ENCODE measurements at regions not wholly inside any gene's neighbourhood (a gene's known extent, or its start where the extent isn't known, plus 50 kb on each side); places are given as distances from the start of the nearest gene placed in this dataset.

- DNase-seq: no peak
Measured at GRCh38 chr3:190790185-190790584, 72.3 kb downstream of the GMNC start.

- no peak for DNase-seq
Measured at GRCh38 chr3:190786898-190787297, 75.6 kb downstream of the GMNC start.

- DNase-seq: no peak
Measured at GRCh38 chr3:190785047-190785446, 77.4 kb downstream of the GMNC start.

- no peak for DNase-seq
Measured at GRCh38 chr3:190780524-190780923, 82.0 kb downstream of the GMNC start.

- DNase-seq: no peak
Measured at GRCh38 chr3:190774633-190775032, 87.9 kb downstream of the GMNC start.

- no peak for DNase-seq
Measured at GRCh38 chr3:190773948-190774347, 88.5 kb downstream of the GMNC start.

- no peak for DNase-seq
Measured at GRCh38 chr3:190772831-190773230, 89.7 kb downstream of the GMNC start.

GRCh38 chr3:190768891-190769290, 93.6 kb downstream of the GMNC start:
- no peak for DNase-seq

- no peak for DNase-seq
Measured at GRCh38 chr3:190767851-190768250, 94.6 kb downstream of the GMNC start.

- no peak for DNase-seq
Measured at GRCh38 chr3:190764231-190765134, 98.0 kb downstream of the GMNC start.

GRCh38 chr3:190762801-190763200, 99.7 kb downstream of the GMNC start:
- no peak for DNase-seq

GRCh38 chr3:190747571-190747970, 114.9 kb downstream of the GMNC start:
- DNase-seq: no peak

GRCh38 chr3:190746986-190747385, 115.5 kb downstream of the GMNC start:
- DNase-seq: no peak

GRCh38 chr3:190746531-190746930, 116.0 kb downstream of the GMNC start:
- no peak for DNase-seq

- no peak for DNase-seq
Measured at GRCh38 chr3:190741788-190742187, 120.7 kb downstream of the GMNC start.

- no peak for DNase-seq
Measured at GRCh38 chr3:190739641-190740185, 122.8 kb downstream of the GMNC start.

GRCh38 chr3:190738636-190739155, 123.8 kb downstream of the GMNC start:
- no peak for DNase-seq

- DNase-seq: no peak
Measured at GRCh38 chr3:190737446-190737845, 125.0 kb downstream of the GMNC start.

- DNase-seq: peak; percentile 28
Measured at GRCh38 chr3:190734490-190734889, 128.0 kb downstream of the GMNC start.

GRCh38 chr3:190733591-190734146, 128.8 kb downstream of the GMNC start:
- DNase-seq: no peak

- no peak for DNase-seq
Measured at GRCh38 chr3:190731596-190731995, 130.9 kb downstream of the GMNC start.

- peak; percentile 79 for DNase-seq
Measured at GRCh38 chr3:190728574-190729246, 133.8 kb downstream of the GMNC start.

- DNase-seq: no peak
Measured at GRCh38 chr3:190722181-190722905, 140.2 kb downstream of the GMNC start.

All from MV-4-11 (cell line).